ENCODE measurements at regions not wholly inside any gene's neighbourhood (a gene's known extent, or its start where the extent isn't known, plus 50 kb on each side); places are given as distances from the start of the nearest gene placed in this dataset.

GRCh38 chr6:23199541-23199940, 630.2 kb downstream of the HDGFL1 start:
- no peaks in the 10 kb centered on the region for H3K27me3 ChIP-seq (ENCODE audit: control insufficient read depth, insufficient read depth, low read length)
- H3K36me3 ChIP-seq (ENCODE audit: control insufficient read depth, insufficient read depth, low read length) = no peaks in the 10 kb centered on the region
- no peak overlapping the region for H3K4me3 ChIP-seq (ENCODE audit: low read depth, low read length)
- DNase-seq (ENCODE audit: low read depth) = no peak
- no peak for TF ChIP-seq CTCF (IDR thresholded peaks at IDR 0.05; ENCODE audit: insufficient read depth, low read length, poor library complexity, severe bottlenecking)

- no peak overlapping the region for H3K4me3 ChIP-seq (ENCODE audit: low read depth, low read length)
- no peaks in the 10 kb centered on the region for H3K36me3 ChIP-seq (ENCODE audit: control insufficient read depth, insufficient read depth, low read length)
- no peak for TF ChIP-seq CTCF (IDR thresholded peaks at IDR 0.05; ENCODE audit: insufficient read depth, low read length, poor library complexity, severe bottlenecking)
- DNase-seq (ENCODE audit: low read depth) = no peak
- no peaks in the 10 kb centered on the region for H3K27me3 ChIP-seq (ENCODE audit: control insufficient read depth, insufficient read depth, low read length)
Measured at GRCh38 chr6:23200946-23201345, 631.6 kb downstream of the HDGFL1 start.

GRCh38 chr6:23202207-23202606, 632.8 kb downstream of the HDGFL1 start:
- Histone ChIP-seq H3K27me3 (ENCODE audit: control insufficient read depth, insufficient read depth, low read length) (no peaks in the 10 kb centered on the region), H3K36me3 (ENCODE audit: control insufficient read depth, insufficient read depth, low read length) (no peaks in the 10 kb centered on the region), H3K4me3 (ENCODE audit: low read depth, low read length) (no peak overlapping the region)
- TF ChIP-seq CTCF (IDR thresholded peaks at IDR 0.05; ENCODE audit: insufficient read depth, low read length, poor library complexity, severe bottlenecking) = no peak
- DNase-seq (ENCODE audit: low read depth) = no peak

GRCh38 chr6:23212398-23212797, 643.0 kb downstream of the HDGFL1 start:
- H3K4me3 ChIP-seq (ENCODE audit: low read depth, low read length) = no peak overlapping the region
- TF ChIP-seq CTCF (IDR thresholded peaks at IDR 0.05; ENCODE audit: insufficient read depth, low read length, poor library complexity, severe bottlenecking) = no peak
- DNase-seq (ENCODE audit: low read depth) = no peak
- no peaks in the 10 kb centered on the region for H3K27me3 ChIP-seq (ENCODE audit: control insufficient read depth, insufficient read depth, low read length)
- H3K36me3 ChIP-seq (ENCODE audit: control insufficient read depth, insufficient read depth, low read length) = no peaks in the 10 kb centered on the region

GRCh38 chr6:23213193-23213592, 643.8 kb downstream of the HDGFL1 start:
- Histone ChIP-seq H3K27me3 (ENCODE audit: control insufficient read depth, insufficient read depth, low read length) (no peaks in the 10 kb centered on the region), H3K4me3 (ENCODE audit: low read depth, low read length) (no peak overlapping the region), H3K36me3 (ENCODE audit: control insufficient read depth, insufficient read depth, low read length) (no peaks in the 10 kb centered on the region)
- no peak for DNase-seq (ENCODE audit: low read depth)
- TF ChIP-seq CTCF (IDR thresholded peaks at IDR 0.05; ENCODE audit: insufficient read depth, low read length, poor library complexity, severe bottlenecking) = no peak

GRCh38 chr6:23213651-23214050, 644.3 kb downstream of the HDGFL1 start:
- Histone ChIP-seq H3K36me3 (ENCODE audit: control insufficient read depth, insufficient read depth, low read length) (no peaks in the 10 kb centered on the region), H3K4me3 (ENCODE audit: low read depth, low read length) (no peak overlapping the region), H3K27me3 (ENCODE audit: control insufficient read depth, insufficient read depth, low read length) (no peaks in the 10 kb centered on the region)
- TF ChIP-seq CTCF (IDR thresholded peaks at IDR 0.05; ENCODE audit: insufficient read depth, low read length, poor library complexity, severe bottlenecking) = no peak
- DNase-seq (ENCODE audit: low read depth) = no peak

All from kidney epithelial cell (primary cell).